GM23338 (cell line): ENCODE measurements at regions not wholly inside any gene's neighbourhood (a gene's known extent, or its start where the extent isn't known, plus 50 kb on each side); places are given as distances from the start of the nearest gene placed in this dataset.

Experiments
- ATAC-seq: fragments of 200-7000 bp; cut with Tn5 transposase; 3 replicates; pipeline ENCODE4 v1.9.1; 2020
- DNase-seq: peaks from one replicate; pipeline ENCODE4 v3.0.0-alpha.2; 2015; ENCODE audit warnings: low spot score
- H2AFZ ChIP-seq: fragments of 200-600 bp; sonication (generic); 2 replicates; pipeline ENCODE4 v1.8.0; 2016; ENCODE audit warnings: antibody characterized with exemption, mild to moderate bottlenecking, moderate library complexity
- H3F3A ChIP-seq: fragments of 200-600 bp; sonication (generic); replicated peaks from 2 replicates; pipeline ENCODE4 v1.8.0; 2017; ENCODE audit warnings: antibody characterized with exemption, mixed run types, low read depth
- H3K27ac ChIP-seq: fragments of 200-600 bp; sonication (generic); 2 replicates; pipeline ENCODE4 v1.6.1; 2016; ENCODE audit warnings: low read depth
- H3K27me3 ChIP-seq: fragments of 200-600 bp; sonication (generic); 2 replicates; pipeline ENCODE4 v1.8.0; 2016; ENCODE audit warnings: mild to moderate bottlenecking, mixed run types, moderate library complexity; ENCODE audit not compliant: insufficient read depth
- H3K36me3 ChIP-seq: fragments of 200-600 bp; sonication (generic); 2 replicates; pipeline ENCODE4 v1.8.0; 2016; ENCODE audit warnings: mild to moderate bottlenecking; ENCODE audit not compliant: insufficient read depth
- H3K4me1 ChIP-seq: fragments of 200-600 bp; sonication (generic); 2 replicates; pipeline ENCODE4 v1.8.0; 2016; ENCODE audit warnings: mild to moderate bottlenecking, moderate library complexity; ENCODE audit not compliant: insufficient read depth
- H3K4me2 ChIP-seq: fragments of 200-600 bp; sonication (generic); 2 replicates; pipeline ENCODE4 v1.7.1; 2017; ENCODE audit warnings: mixed run types
- H3K4me3 ChIP-seq: fragments of 200-600 bp; sonication (generic); 2 replicates; pipeline ENCODE4 v1.6.1; 2016; ENCODE audit warnings: mixed run types
- H3K79me2 ChIP-seq: fragments of 200-600 bp; sonication (generic); replicated peaks from 2 replicates; pipeline ENCODE4 v1.8.0; 2017; ENCODE audit warnings: mild to moderate bottlenecking; ENCODE audit not compliant: insufficient read depth
- H3K9me2 ChIP-seq: fragments of 200-600 bp; sonication (generic); 2 replicates; pipeline ENCODE4 v1.8.0; 2017; ENCODE audit not compliant: insufficient read depth
- H4K20me1 ChIP-seq: fragments of 200-600 bp; sonication (generic); replicated peaks from 2 replicates; pipeline ENCODE4 v1.8.0; 2017; ENCODE audit warnings: mild to moderate bottlenecking; ENCODE audit not compliant: insufficient read depth
- H3K27ac Mint-ChIP-seq: 2 replicates; pipeline ENCODE4 v1.8.0; 2020; ENCODE audit warnings: inconsistent platforms, mild to moderate bottlenecking, moderate library complexity, mixed read lengths
- H3K27me3 Mint-ChIP-seq: 3 replicates; pipeline ENCODE4 v1.8.0; 2022; ENCODE audit warnings: low read depth, mild to moderate bottlenecking, moderate library complexity, mixed read lengths, inconsistent platforms; ENCODE audit not compliant: insufficient read depth, poor library complexity
- H3K36me3 Mint-ChIP-seq: 3 replicates; pipeline ENCODE4 v1.8.0; 2021; ENCODE audit warnings: low read depth, mild to moderate bottlenecking, inconsistent platforms, moderate library complexity, mixed read lengths
- H3K4me1 Mint-ChIP-seq: 3 replicates; pipeline ENCODE4 v1.8.0; 2020; ENCODE audit warnings: mild to moderate bottlenecking, inconsistent platforms, mixed read lengths
- H3K4me3 Mint-ChIP-seq: 3 replicates; pipeline ENCODE4 v1.8.0; 2021; ENCODE audit warnings: moderate library complexity, mild to moderate bottlenecking, inconsistent platforms, mixed read lengths
- H3K9me3 Mint-ChIP-seq: 3 replicates; pipeline ENCODE4 v1.8.0; 2020; ENCODE audit warnings: moderate library complexity, mild to moderate bottlenecking, inconsistent platforms, mixed read lengths
- CREB1 ChIP-seq: fragments of 250-450 bp; sonication (Bioruptor Pico); IDR thresholded peaks from 2 replicates; pipeline ENCODE4 v1.5.0; 2020; ENCODE audit warnings: low read depth, mild to moderate bottlenecking, moderate library complexity
- EZH2 ChIP-seq: fragments of 200-600 bp; sonication (generic); IDR thresholded peaks from one replicate; pipeline ENCODE4 v1.8.0; 2017; ENCODE audit warnings: antibody characterized with exemption, mild to moderate bottlenecking, low read depth; ENCODE audit not compliant: unreplicated experiment
- JUNB ChIP-seq: IDR thresholded peaks from one replicate; pipeline ENCODE4 v1.6.1; 2016; ENCODE audit warnings: antibody characterized with exemption; ENCODE audit not compliant: unreplicated experiment
- NANOG ChIP-seq: IDR thresholded peaks from 2 replicates; pipeline ENCODE4 v1.6.1; 2016; ENCODE audit warnings: antibody characterized with exemption, borderline replicate concordance
- STAT1 ChIP-seq: IDR thresholded peaks from one replicate; pipeline ENCODE4 v1.6.1; 2016; ENCODE audit warnings: antibody characterized with exemption; ENCODE audit not compliant: unreplicated experiment
- ZNF114 ChIP-seq: fragments of 250-450 bp; sonication (Bioruptor Pico); IDR thresholded peaks from 2 replicates; pipeline ENCODE4 v1.5.0; 2020; ENCODE audit warnings: mild to moderate bottlenecking, moderate library complexity
- ZNF331 ChIP-seq: fragments of 250-450 bp; sonication (Bioruptor Pico); IDR thresholded peaks from 2 replicates; pipeline ENCODE4 v1.5.0; 2020; ENCODE audit warnings: low read depth, mild to moderate bottlenecking, moderate library complexity
- TF ChIP-seq, protein P1 (sequence below): fragments of 250-450 bp; sonication (Bioruptor Pico); IDR thresholded peaks from 2 replicates; pipeline ENCODE4 v1.5.0; 2020; ENCODE audit warnings: mild to moderate bottlenecking, moderate library complexity
- TF ChIP-seq, protein P2 (sequence below), 2 experiments: fragments of 200-600 bp in 1 of 2; sonication (generic) in 1 of 2; conservative IDR thresholded peaks; 2 replicates each; pipeline versions ENCODE4 v1.5.1 to v1.6.1; 2016 to 2017; ENCODE audit warnings: antibody characterized with exemption in 2 of 2, low read depth in 2 of 2, mild to moderate bottlenecking in 2 of 2, moderate library complexity in 1 of 2

DNA sequence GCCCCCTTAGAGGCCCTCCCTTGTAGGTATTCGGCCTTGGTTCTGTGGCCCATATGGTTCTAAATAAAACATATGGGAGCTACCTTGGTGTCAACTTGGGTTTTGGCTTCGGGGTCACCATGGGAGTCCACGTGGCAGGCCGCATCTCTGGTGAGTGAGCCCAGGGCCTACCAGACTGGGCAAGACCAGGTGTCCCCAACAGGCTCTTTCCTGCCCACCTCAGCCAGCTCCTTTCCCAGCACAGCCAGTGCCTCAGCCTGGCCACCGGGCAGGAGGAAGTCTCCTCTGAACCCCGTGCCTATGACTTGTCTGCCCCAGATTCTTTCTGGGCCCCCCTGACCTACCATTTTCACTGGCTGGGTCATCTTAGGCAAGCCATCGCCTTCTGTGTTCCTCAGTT lies 268.8 kb upstream of the TEKT4 start (continued):
- TF ChIP-seq, protein P1, sequence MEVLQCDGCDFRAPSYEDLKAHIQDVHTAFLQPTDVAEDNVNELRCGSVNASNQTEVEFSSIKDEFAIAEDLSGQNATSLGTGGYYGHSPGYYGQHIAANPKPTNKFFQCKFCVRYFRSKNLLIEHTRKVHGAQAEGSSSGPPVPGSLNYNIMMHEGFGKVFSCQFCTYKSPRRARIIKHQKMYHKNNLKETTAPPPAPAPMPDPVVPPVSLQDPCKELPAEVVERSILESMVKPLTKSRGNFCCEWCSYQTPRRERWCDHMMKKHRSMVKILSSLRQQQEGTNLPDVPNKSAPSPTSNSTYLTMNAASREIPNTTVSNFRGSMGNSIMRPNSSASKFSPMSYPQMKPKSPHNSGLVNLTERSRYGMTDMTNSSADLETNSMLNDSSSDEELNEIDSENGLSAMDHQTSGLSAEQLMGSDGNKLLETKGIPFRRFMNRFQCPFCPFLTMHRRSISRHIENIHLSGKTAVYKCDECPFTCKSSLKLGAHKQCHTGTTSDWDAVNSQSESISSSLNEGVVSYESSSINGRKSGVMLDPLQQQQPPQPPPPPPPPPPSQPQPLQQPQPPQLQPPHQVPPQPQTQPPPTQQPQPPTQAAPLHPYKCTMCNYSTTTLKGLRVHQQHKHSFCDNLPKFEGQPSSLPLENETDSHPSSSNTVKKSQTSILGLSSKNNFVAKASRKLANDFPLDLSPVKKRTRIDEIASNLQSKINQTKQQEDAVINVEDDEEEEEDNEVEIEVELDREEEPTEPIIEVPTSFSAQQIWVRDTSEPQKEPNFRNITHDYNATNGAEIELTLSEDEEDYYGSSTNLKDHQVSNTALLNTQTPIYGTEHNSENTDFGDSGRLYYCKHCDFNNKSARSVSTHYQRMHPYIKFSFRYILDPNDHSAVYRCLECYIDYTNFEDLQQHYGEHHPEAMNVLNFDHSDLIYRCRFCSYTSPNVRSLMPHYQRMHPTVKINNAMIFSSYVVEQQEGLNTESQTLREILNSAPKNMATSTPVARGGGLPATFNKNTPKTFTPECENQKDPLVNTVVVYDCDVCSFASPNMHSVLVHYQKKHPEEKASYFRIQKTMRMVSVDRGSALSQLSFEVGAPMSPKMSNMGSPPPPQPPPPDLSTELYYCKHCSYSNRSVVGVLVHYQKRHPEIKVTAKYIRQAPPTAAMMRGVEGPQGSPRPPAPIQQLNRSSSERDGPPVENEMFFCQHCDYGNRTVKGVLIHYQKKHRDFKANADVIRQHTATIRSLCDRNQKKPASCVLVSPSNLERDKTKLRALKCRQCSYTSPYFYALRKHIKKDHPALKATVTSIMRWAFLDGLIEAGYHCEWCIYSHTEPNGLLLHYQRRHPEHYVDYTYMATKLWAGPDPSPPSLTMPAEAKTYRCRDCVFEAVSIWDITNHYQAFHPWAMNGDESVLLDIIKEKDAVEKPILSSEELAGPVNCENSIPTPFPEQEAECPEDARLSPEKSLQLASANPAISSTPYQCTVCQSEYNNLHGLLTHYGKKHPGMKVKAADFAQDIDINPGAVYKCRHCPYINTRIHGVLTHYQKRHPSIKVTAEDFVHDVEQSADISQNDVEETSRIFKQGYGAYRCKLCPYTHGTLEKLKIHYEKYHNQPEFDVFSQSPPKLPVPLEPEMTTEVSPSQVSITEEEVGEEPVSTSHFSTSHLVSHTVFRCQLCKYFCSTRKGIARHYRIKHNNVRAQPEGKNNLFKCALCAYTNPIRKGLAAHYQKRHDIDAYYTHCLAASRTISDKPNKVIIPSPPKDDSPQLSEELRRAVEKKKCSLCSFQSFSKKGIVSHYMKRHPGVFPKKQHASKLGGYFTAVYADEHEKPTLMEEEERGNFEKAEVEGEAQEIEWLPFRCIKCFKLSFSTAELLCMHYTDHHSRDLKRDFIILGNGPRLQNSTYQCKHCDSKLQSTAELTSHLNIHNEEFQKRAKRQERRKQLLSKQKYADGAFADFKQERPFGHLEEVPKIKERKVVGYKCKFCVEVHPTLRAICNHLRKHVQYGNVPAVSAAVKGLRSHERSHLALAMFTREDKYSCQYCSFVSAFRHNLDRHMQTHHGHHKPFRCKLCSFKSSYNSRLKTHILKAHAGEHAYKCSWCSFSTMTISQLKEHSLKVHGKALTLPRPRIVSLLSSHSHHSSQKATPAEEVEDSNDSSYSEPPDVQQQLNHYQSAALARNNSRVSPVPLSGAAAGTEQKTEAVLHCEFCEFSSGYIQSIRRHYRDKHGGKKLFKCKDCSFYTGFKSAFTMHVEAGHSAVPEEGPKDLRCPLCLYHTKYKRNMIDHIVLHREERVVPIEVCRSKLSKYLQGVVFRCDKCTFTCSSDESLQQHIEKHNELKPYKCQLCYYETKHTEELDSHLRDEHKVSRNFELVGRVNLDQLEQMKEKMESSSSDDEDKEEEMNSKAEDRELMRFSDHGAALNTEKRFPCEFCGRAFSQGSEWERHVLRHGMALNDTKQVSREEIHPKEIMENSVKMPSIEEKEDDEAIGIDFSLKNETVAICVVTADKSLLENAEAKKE, result no peak
- TF ChIP-seq ZNF114, result no peak

DNA sequence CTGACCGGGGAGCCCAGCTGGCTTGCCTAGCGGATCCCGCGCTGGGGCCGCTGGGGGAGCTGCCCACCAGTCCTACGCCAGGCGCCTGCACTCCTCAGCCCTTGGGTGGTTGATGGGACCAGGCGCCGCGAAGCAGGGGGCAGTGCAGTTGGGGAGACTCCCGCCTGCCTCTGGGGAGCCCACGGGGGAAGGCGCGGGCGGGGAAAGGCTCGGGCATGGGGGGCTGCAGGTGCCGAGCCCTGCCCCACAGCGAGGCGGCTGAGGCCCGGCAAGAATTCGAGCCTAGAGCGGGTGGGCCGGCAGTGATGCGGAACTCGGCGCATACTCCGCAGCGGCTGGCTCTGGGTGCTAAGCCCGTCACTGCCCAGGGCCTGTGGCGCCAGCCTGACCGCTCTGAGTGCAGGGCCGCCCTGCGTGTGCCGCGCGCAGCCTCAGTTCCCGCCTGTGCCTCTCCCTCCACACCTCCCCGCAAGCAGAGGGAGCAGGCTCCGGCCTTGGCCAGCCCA lies 249.1 kb upstream of the TEKT4 start:
- Mint-ChIP-seq H3K4me1 (no peaks in the 10 kb centered on the region), H3K4me3 (no peak overlapping the region), H3K9me3 (peaks cover 4% of the 10 kb centered on the region; the same call in 1 of the 3 replicates), H3K27me3 (peaks cover 33% of the 10 kb centered on the region), H3K27ac (no peak overlapping the region), H3K36me3 (no peaks in the 10 kb centered on the region)
- Histone ChIP-seq H3K27ac (no peak overlapping the region), H3K4me2 (no peak overlapping the region), H4K20me1 (no peaks in the 10 kb centered on the region), H3K27me3 (peaks cover 15% of the 10 kb centered on the region), H3F3A (no peaks in the 10 kb centered on the region), H2AFZ (no peak overlapping the region), H3K36me3 (peaks cover 2% of the 10 kb centered on the region; the same call in 1 of the 2 replicates), H3K4me1 (no peaks in the 10 kb centered on the region), H3K9me2 (no peaks in the 10 kb centered on the region), H3K79me2 (no peaks in the 10 kb centered on the region), H3K4me3 (no peak overlapping the region)
- ATAC-seq, result no peak
- no peak for DNase-seq
- TF ChIP-seq STAT1, result no peak
- TF ChIP-seq NANOG, result no peak
- no peak for TF ChIP-seq JUNB
- no peak for TF ChIP-seq ZNF331
- no peak for TF ChIP-seq EZH2
- TF ChIP-seq, protein P1, result no peak
- TF ChIP-seq, protein P2, sequence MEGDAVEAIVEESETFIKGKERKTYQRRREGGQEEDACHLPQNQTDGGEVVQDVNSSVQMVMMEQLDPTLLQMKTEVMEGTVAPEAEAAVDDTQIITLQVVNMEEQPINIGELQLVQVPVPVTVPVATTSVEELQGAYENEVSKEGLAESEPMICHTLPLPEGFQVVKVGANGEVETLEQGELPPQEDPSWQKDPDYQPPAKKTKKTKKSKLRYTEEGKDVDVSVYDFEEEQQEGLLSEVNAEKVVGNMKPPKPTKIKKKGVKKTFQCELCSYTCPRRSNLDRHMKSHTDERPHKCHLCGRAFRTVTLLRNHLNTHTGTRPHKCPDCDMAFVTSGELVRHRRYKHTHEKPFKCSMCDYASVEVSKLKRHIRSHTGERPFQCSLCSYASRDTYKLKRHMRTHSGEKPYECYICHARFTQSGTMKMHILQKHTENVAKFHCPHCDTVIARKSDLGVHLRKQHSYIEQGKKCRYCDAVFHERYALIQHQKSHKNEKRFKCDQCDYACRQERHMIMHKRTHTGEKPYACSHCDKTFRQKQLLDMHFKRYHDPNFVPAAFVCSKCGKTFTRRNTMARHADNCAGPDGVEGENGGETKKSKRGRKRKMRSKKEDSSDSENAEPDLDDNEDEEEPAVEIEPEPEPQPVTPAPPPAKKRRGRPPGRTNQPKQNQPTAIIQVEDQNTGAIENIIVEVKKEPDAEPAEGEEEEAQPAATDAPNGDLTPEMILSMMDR (conservative IDR thresholded peaks at IDR 0.05; ENCODE audit: low read depth in 2 of 2), result no peak
- no peak for TF ChIP-seq CREB1 (CRISPR knock-in tag)
